ENCODE measurements at regions not wholly inside any gene's neighbourhood (a gene's known extent, or its start where the extent isn't known, plus 50 kb on each side); places are given as distances from the start of the nearest gene placed in this dataset.

DNA sequence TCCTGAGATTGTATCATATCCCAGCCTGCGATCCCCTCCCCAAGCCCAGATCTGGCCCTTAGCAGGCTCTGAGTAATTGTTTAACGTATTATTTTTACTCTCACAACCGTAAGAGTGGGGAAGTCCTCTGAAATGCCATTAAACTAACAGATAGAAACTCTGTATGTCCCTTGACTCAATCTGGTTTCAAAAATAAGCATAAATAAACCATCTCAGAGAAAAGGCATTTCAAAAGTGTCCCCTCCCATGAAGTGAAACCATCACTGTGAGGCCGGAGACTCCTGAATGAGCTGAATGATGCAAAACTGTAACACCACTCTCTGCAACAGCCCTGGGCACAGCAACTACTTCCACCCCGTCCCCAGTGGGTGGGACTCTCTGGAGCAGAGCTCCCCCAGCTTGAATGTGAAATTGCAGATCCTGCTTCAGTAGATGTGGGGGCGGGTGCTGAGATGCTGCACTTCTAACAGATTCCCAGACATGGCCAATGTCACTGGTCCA, 104.1 kb downstream of the SYF2 start:
- DNase-seq (ENCODE audit: low read depth), result no peak
- no peak overlapping the region for H3K4me3 ChIP-seq (ENCODE audit: low read depth, low read length)
- H3K27me3 ChIP-seq (ENCODE audit: control insufficient read depth, insufficient read depth, low read length), result peaks cover 6% of the 10 kb centered on the region
- H3K36me3 ChIP-seq (ENCODE audit: control insufficient read depth, insufficient read depth, low read length), result no peaks in the 10 kb centered on the region
- TF ChIP-seq CTCF (IDR thresholded peaks at IDR 0.05; ENCODE audit: insufficient read depth, low read length, poor library complexity, severe bottlenecking), result no peak

DNA sequence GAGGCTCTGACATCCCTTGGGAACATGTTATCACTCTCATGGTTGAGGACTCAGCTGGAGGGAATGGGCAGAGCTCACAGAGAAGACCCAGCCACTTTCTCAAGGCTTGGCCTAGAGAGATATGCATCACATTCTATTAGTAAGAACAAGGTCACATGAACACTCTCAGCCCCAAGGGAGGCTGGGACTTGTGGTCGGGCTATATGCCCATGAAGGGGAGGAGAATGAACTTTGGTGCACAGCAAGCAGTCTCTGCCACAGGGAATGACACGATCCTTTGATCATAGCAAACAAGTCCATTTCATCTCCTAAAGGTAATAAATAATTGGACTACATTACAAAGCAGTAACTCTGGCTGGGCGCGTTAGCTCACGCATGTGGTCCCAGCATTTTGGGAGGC, 105.7 kb downstream of the SYF2 start:
- no peak for DNase-seq (ENCODE audit: low read depth)
- H3K36me3 ChIP-seq (ENCODE audit: control insufficient read depth, insufficient read depth, low read length), result no peaks in the 10 kb centered on the region

GRCh38 chr1:25123551-25123950, 108.8 kb downstream of the SYF2 start:
- H3K36me3 ChIP-seq (ENCODE audit: control insufficient read depth, insufficient read depth, low read length), result no peaks in the 10 kb centered on the region
- H3K4me3 ChIP-seq (ENCODE audit: low read depth, low read length), result no peak overlapping the region

More for the DNA sequence above, 105.7 kb downstream of the SYF2 start:
- Histone ChIP-seq H3K4me3 (ENCODE audit: low read depth, low read length) (no peak overlapping the region), H3K27me3 (ENCODE audit: control insufficient read depth, insufficient read depth, low read length) (peaks cover 4% of the 10 kb centered on the region)
- TF ChIP-seq CTCF (IDR thresholded peaks at IDR 0.05; ENCODE audit: insufficient read depth, low read length, poor library complexity, severe bottlenecking), result no peak

DNA sequence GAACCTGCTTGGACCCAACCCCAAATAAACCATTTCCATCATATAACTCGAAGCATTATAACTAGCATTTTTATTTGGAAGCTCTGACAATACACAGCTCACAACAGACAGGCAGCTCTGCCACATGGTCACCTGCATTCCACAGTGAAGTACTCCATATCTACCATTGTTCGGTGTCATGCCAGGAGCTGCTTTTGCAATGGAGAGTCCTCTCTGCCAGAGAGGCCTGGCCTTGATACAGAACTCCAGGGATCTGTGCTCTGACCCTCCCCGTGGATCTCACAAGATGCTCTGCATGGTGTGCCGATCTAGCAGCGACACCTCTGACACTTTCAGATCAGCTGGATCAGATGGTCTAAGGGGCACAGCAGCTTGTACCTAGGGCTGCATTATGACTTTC, 109.6 kb downstream of the SYF2 start:
- TF ChIP-seq CTCF (IDR thresholded peaks at IDR 0.05; ENCODE audit: insufficient read depth, low read length, poor library complexity, severe bottlenecking), result no peak
- no peak for DNase-seq (ENCODE audit: low read depth)
- Histone ChIP-seq H3K27me3 (ENCODE audit: control insufficient read depth, insufficient read depth, low read length) (no peaks in the 10 kb centered on the region), H3K4me3 (ENCODE audit: low read depth, low read length) (no peak overlapping the region), H3K36me3 (ENCODE audit: control insufficient read depth, insufficient read depth, low read length) (no peaks in the 10 kb centered on the region)

More at GRCh38 chr1:25123551-25123950, 108.8 kb downstream of the SYF2 start:
- no peak for TF ChIP-seq CTCF (IDR thresholded peaks at IDR 0.05; ENCODE audit: insufficient read depth, low read length, poor library complexity, severe bottlenecking)
- no peaks in the 10 kb centered on the region for H3K27me3 ChIP-seq (ENCODE audit: control insufficient read depth, insufficient read depth, low read length)
- no peak for DNase-seq (ENCODE audit: low read depth)

DNA sequence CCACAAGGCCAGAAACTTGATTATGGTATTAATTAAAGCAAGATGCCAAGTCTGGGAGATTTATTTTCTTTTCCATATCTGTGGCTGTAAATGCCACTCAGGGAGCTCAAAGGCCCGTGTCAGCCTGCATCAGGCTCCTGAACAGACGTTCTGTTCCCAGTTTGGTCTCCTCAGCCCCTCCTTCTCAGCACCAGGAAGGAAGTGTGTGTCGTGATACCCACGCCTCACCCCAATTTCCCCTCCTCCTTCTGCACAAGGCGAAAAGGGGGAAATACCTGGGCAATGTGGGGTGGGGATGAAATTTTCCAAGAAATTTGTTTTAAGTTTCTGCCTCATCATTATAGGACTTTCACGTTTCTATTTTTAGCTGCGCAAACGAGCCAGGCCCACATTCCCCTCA, 112.0 kb downstream of the SYF2 start:
- Histone ChIP-seq H3K36me3 (ENCODE audit: control insufficient read depth, insufficient read depth, low read length) (no peaks in the 10 kb centered on the region), H3K27me3 (ENCODE audit: control insufficient read depth, insufficient read depth, low read length) (peaks cover under 1% of the 10 kb centered on the region), H3K4me3 (ENCODE audit: low read depth, low read length) (no peak overlapping the region)
- DNase-seq (ENCODE audit: low read depth), result no peak
- TF ChIP-seq CTCF (IDR thresholded peaks at IDR 0.05; ENCODE audit: insufficient read depth, low read length, poor library complexity, severe bottlenecking), result no peak

DNA sequence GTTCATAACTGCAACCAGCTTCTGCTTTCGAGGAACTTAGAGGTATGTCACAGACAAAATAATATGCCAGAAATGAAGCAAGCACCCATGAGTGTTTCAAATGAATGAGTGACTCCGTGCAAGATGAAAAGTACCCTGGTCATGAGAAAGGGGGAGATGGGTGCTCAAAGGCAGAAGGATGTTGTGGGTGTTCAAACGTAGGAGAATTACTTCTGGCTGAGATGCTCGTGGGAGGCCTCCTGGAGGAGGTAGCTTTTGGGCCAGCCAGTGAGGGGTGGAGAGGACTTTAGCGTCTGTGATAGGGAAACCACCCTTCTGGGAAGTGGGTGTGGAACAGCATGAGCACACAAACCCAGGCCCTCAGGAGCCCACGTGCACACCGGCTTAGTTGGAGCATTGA, 113.8 kb downstream of the SYF2 start:
- DNase-seq (ENCODE audit: low read depth), result no peak
- Histone ChIP-seq H3K4me3 (ENCODE audit: low read depth, low read length) (no peak overlapping the region), H3K36me3 (ENCODE audit: control insufficient read depth, insufficient read depth, low read length) (no peaks in the 10 kb centered on the region), H3K27me3 (ENCODE audit: control insufficient read depth, insufficient read depth, low read length) (peaks cover 2% of the 10 kb centered on the region)
- no peak for TF ChIP-seq CTCF (IDR thresholded peaks at IDR 0.05; ENCODE audit: insufficient read depth, low read length, poor library complexity, severe bottlenecking)
